GM21360 (cell line): ENCODE measurements at regions not wholly inside any gene's neighbourhood (a gene's known extent, or its start where the extent isn't known, plus 50 kb on each side); places are given as distances from the start of the nearest gene placed in this dataset.
A peak's percentile ranks its signal among the peaks of the same experiment; 100 is the strongest.

Source experiments
- ATAC-seq: cut with Tn5 transposase; IDR thresholded peaks from one replicate; pipeline ENCODE4 v1.9.1; 2021; ENCODE audit warnings: mild to moderate bottlenecking, moderate library complexity; ENCODE audit not compliant: unreplicated experiment

DNA sequence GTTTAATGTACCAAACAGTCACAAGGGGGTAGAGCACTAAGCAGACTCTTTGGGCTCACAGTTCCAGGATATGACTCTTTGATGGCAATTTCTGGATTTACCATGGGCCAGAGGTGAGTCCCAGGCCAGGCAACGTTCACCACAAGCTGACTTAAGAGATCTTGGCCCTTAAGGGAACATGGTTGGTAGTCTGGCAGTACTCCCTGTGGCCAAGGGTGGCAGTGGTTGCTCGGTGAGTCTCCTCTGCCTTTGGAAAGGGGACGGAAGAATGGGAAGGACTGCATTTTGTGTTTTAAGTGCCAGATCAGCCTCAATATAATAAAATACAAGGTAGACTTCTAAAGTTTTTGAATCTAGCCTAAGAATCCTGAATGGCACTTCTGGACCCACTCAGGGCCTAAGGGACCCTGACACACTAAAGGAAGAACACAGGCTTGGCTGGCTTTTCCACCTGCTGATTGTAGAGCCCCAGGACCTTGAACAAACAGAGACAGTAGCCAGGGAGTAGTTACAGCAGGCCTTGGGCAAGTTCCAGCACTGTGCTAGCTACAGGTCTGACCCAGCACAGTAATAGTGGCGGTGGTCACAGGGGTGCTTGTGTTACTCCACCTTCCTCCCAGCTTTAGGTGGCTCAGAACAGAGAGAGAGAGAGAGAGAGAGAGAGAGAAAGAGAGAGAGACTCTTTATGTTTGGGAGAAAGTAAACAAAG lies 730.7 kb upstream of the ALCAM start:
- ATAC-seq, result no peak

DNA sequence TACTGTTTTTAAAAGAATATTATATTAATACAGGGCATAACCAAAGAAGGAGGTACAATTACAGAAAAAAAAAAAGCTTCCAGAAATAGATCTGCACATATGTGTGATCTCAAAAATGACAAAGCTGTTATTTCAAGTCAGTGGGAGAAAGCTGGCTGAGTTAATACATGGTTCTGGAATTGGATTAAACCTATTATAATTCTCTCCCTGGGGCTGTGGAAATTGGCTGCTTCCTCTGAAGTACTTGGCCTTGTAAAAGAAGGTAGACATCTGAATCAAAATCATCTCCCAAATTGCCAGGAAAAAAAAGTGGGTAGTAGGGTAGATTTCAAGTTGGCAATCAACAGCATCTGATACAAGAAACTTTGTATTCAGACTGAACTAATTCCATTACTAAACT lies 723.9 kb upstream of the ALCAM start:
- ATAC-seq, result no peak

DNA sequence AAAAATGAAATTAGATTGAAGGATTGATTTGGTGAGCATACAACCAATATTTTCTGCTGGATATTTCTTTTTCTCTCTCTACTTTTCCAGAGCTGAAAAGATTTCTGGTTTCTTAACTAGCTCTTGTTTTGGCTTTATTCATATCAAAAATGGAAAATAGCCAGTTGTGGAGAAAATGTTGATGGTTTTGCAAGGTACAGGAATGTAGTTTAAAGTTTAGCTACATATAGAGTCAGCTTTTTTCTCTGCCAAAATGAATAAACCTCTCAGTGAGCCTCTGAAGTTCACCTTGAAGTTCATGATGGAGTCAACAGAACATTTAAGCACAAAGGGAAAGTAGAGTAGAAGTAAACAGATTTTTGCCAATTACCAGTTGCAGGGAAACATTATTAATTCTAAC lies 720.5 kb upstream of the ALCAM start:
- no peak for ATAC-seq

DNA sequence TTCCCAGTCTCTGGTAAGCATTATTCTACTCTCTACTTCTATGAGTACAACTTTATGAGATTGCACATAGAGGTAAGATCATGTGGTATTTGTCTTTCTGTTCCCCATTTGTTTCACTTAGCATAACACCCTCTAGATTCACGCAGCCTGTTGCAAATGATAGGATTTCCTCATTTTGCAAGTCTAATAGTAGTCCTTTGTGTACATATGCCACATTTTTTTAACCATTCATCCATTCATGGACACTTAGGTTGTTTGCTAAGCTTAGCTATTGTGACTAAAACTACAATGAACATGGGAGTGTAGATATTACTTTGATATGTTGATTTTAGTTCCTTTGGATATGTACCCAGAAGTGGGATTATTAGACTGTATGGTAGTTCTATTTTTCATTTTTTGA lies 717.9 kb upstream of the ALCAM start:
- ATAC-seq, result no peak

DNA sequence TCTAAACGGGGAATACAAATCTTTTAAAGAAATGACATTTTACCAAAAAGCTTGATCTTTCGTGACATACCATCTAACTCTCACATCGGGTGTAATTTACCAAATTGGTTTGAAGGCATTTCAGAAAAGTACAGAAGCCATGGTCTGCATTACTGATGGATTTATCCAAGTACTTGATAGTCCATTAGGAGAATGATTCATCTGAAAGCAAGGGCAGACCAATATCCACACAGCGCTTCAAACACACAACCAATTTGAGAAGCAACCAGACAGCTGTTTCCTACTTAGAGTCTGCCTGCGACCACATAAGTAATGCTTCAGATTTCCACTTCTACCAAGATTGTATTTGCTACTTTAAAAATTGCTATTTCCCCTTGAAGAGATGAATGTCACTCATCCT lies 697.6 kb upstream of the ALCAM start:
- no peak for ATAC-seq

DNA sequence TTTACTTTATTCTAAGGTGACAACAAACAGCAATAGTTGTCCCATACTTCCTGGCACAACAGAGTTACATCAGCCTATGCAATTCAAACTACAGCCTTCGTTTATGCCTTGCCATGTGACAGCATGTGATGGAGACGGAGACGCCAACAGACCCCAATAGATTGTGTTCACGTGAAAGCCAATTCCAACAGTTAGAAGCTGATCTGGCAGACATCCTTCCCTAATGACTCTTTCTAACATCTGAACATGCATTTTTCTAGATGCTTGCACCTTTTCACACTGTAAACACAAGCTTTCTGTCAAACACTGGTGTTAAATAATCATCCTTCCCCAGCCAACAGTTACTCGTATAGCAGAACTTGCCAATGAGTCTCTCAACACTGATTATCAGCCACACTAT lies 694.4 kb upstream of the ALCAM start:
- ATAC-seq, result no peak

DNA sequence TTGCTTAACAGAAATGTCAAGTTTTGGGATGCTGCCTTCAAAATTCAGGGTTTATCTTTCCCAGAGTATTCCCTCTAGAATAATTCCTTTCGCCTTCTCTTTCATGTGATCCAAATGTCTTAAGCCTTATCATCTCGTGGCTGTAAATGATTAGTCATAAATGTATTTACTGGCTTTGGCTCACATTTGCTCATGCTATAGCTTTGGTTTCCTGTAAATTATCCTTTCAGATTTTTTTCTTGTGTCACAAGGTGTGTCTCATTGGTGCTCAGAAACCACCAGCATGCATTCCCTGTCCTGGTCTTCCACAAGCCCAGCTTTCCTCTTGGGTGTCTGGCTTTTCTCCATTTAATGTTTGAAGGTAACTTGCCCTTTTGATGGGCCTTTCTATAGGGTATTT lies 692.7 kb upstream of the ALCAM start:
- ATAC-seq, result no peak

DNA sequence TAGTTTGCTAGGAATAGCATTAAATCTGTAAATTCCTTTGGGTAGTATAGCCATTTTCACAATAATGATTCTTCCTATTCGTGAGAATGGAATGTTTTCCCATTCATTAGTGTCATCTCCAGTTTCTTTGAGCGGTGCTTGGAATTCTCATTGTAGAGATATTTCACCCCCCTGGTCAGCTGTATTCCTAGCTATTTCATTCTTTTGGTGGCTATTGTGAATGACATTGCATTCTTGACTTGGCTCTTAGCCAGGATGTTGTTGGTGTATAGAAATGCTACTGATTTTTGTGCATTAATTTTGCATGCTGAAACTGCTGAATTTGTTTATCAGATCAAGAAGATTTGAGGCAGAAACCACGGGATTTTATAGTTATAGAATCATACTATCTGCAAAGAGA lies 690.5 kb upstream of the ALCAM start:
- ATAC-seq, result no peak

DNA sequence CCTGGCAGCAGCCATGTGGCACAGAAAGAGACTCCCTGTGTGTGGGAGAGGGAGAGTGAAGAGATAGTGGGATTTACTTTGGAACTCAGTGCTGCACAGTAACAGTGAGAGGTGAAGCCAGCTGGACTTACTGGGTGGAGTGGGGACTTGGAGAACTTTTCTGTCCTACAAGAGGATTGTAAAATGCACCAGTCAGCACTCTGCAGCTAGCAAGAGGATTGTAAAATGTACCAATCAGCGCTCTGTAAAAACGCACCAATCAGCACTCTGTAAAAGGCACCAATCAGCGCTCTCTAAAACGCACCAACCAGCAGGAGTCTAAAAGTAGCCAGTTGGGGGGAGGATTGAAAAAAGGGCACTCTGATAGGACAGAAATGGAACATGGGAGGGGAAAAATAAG lies 688.8 kb upstream of the ALCAM start:
- no peak for ATAC-seq

DNA sequence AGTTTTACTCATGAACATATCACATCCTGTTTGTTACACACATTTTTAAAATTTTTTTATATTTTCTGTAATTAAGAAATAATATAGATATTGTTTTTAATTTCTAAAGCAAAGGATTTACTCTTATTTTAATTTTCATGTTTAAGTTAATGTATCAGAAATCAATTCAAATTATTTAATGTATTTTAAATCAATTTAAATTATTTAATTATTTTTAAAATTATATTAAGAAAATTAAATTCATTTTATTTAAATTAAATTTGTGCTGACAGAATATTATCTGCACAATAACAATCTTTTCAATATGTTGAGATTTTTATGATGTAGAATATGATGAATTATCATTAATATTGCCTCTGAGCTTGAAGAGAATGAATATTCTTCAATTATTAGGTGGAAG lies 681.2 kb upstream of the ALCAM start:
- no peak for ATAC-seq

DNA sequence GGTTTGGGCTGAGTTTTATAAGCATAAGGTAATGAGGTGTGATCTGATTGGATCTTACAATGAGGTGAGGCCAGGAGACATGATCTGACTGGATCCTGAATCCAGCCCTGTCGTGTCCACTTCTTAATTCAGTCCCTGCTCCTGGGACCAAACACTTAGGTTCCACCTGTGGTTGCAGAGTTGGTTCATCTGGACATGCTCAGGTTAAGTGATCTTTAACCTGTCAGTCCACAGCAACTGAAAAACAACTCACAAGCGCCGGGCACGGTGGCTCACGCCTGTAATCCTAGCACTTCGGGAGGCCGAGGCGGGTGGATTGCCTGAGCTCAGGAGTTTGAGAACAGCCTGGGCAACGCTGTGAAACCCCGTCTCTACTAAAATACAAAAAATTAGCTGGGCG lies 679.3 kb upstream of the ALCAM start:
- ATAC-seq, result no peak

DNA sequence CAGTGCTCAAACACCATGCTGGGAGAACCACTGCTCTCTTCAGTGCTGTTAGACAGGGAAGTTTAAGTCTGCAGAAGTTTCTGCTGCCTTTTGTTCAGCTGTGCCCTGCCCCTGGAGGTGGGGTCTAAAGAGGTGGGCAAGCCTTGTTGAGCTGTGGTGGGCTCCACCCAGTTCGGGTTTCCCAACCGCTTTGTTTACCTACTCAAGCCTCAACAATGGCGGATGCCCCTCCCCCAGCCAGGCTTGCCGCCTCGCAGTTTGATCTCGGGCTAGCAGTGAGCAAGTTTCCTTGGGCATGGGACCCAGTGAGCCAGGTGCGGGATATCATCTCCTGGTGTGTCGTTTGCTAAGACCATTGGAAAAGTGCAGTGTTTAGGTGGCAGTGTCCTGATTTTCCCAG lies 670.2 kb upstream of the ALCAM start:
- ATAC-seq, result no peak

DNA sequence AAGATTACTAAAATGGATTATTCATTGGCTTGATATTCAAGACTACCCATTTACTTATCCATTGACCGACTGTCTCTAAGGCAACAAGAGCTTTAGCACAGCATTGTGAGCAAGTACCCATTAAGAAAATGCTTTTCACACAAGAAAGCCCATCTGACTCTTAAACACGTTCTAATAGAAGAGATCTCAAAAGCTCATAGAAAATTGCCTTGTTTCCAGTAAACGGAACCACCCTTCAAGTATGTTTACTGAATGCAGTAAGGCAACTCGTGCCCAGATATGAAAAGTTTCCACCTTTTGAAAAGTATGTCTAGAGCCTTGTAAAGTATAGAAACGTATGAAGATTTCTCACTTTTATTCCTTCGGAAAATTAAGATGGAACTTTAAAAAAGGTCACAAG lies 655.3 kb upstream of the ALCAM start:
- ATAC-seq, result no peak

DNA sequence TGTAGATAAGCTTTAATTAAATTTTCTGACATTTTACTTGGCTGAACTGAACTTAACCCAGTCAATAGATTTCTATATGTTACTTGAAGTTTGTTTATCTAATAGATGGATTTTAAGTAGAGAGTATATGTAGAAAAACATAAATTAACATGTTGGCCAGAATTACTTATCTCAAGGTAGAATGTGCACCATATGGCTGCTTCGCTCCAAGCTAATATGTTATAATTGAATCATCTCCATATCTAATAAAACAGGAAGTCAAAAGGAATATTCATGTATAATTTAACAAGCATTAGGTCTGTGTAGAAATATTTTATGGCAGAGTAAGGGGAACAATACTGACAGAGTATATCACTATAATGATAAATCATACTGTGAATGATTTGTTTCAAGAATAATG lies 650.7 kb upstream of the ALCAM start:
- ATAC-seq, result no peak

DNA sequence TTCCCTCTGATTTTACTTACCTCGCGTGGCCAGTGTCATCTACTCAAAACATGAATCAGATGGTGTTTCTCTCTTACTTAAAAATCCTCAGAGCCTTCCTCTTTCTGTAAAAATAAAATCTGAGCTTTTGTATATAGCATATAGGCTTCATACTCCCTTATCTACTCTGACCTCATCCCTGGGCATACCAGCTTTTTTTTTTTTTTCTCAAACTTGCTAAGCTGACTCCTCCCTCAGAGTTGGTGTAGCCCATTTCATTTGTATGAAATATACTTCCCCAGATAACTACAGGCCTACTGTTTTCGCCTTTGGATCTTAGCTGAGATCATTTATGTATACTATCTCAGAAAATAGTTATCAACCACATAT lies 648.9 kb upstream of the ALCAM start:
- ATAC-seq, result peak; percentile 58

DNA sequence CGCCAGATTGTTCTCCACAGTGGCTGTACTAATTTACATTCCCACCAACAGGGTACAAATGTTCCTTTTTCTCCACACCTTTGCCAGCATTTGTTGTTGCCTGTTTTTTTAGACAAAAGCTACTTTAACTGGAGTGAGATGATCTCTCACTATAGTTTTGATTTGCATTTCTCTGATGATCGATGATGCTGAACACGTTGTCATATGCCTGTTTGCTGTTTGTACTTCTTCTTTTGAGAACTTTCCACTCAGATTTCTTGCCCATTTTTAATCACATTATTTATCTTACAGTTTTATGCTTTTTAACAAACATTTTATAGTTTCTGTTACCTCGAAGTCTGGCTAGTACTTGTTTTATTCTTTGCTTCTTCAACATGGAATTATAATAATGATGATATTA lies 643.7 kb upstream of the ALCAM start:
- no peak for ATAC-seq

DNA sequence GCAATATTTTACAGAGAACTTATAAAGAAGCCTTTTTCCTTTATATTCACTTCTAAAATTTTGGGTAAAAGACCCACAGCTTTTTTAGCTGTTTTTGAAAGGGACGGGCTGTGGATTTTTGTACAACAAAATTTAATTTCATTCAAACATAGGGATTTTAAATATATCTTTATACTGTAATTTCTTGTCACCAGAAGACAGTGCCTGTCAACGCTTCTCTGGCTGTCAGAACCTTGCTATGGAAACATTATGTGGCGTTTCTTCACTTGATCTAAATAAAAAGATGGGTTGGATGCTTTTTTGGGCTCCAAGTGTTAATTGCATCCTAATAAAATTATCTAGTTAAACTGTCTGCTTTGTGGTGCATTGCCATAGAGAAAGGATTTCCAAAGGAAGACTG lies 635.6 kb upstream of the ALCAM start:
- ATAC-seq, result no peak

DNA sequence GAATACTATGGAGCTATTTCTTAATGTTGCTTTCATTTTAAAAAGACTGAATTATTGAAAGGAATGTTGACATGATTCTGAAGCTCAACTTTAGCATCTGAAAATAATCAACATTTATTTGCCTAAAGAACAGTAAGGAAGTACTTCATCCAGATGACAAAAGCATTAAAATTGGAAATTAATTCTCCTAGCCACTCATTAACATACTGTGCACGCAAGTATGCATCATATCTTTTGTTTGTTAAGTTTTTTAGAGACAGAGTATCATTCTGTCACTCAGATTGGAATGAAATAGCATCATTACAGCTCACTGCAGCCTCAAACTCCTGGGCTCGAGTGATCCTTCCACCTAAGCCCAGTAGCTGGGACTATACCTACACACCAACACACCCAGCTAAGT lies 632.1 kb upstream of the ALCAM start:
- no peak for ATAC-seq

DNA sequence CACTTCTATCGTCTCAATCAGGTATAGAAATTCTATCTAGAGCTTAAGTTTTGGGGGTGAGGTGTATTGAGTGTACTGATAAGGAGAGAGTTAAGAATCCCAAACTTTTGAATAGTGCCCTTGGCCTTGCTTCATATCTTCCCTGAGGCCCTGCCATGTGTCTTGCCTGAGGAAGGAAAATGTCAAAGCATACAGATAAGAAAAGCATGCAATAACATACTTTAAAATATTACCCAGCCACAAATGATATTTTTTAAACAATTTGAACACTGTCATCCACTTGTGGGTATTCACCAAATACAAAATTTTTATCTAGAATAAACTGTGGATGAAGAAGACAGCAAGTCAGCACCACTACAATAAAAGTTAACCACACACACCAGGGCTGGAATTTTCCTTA lies 631.0 kb upstream of the ALCAM start:
- no peak for ATAC-seq

DNA sequence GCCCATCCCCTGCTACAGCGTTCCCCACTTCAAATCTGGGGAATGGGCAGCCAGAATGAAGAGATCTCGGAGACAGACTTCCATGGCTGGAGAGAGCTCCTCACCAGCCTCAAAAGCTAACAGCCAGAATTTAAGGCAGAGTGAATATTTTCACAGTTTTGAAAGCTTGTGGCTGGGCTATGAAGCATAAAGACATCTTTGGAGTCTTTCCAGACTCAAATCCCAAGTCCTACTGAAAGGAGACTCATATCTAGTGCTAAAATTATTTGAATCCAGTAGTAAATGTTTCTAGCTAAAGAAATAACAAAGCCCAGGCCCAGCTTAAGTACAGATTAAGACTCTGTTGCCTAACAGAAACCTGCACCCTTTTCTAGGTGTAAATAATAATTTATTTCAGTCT lies 628.4 kb upstream of the ALCAM start:
- ATAC-seq, result no peak

DNA sequence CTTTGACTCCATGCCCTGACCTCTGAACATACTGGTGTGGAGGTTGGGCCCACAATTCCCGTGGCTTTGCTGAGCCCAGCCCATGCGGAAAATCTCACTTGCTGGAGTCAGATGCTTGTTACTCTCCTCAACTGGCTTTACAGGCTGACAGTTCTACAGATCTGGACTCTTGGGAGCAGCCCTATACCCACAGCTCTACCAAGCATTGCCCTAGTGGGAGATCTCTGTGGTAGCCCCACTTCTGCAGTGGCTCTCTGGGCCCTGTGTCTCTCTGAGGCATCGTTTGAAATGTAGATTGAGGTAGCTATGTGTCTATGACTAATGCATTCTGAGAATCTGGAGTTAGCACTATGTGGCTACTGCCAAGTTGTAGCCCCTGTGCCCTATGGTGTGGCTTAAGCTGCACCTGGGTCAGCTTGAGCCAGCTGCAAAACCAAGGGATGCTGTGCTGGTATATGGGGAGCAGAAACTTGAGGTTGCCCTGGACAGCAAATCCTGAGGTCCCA lies 625.8 kb upstream of the ALCAM start:
- ATAC-seq, result no peak

DNA sequence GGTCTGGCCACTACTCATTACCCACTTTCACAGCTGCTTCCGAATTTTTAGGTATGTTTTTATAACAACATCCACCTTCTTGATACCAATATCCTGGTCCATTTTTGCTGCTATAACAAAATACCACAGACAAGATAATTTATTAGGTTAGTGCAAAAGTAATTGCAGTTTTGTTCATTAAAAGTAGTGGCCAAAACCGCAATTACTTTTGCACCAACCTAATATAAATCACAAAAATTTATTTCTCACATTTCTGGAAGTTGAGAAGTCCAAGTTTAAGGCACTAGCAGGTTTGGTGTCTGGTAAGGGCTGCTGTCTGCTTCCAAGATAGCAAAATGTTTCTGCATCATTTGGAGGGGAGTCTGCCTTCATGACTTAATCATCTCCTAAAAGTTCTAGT lies 624.7 kb upstream of the ALCAM start:
- ATAC-seq, result no peak

DNA sequence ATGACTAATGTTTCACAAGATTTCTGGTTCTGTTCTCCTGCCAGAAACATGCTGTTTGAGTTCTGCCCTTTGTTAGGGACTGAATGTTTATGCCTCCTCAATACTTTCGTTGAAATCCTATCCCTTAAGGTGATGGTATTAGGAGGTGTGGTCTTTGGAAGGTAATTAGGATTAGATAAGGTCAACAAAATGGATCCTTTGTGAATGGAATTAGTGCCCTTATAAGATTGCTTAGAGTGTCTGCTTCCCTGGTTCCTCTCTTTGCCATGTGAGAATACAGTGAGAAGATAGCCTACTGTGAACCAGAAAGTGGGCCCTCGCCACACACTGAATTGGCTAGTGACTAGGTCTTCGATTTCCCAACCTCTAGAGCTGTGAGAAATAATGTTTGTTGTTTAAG lies 621.4 kb upstream of the ALCAM start:
- ATAC-seq, result no peak
